Heart left ventricle (tissue), 13 donors: ENCODE measurements at regions not wholly inside any gene's neighbourhood (a gene's known extent, or its start where the extent isn't known, plus 50 kb on each side); places are given as distances from the start of the nearest gene placed in this dataset.

Experiments
- POLR2A ChIP-seq, 2 donors: fragments of 450-650 bp; IDR thresholded peaks; one replicate each; pipeline ENCODE4 v1.6.1; 2017; ENCODE audit warnings: antibody characterized with exemption in 2 of 2, mild to moderate bottlenecking in 2 of 2, moderate library complexity in 2 of 2
- TF ChIP-seq, protein P1 (sequence below), 12 donors: fragments of 200-600 bp; sonication (generic) in 4 of 12; IDR thresholded peaks; one replicate each; pipeline versions ENCODE4 v1.5.0 to v1.8.0; 2018 to 2022; ENCODE audit warnings: antibody characterized with exemption in 12 of 12, mild to moderate bottlenecking in 5 of 12
- donor health status: ischemic (EF 13 %, LVEDD 7.1; RV severe dilation, severe dysfunction).
- donor health status: DM: no; HTN: yes; CAD: no.
- donor health status: DM: no; HTN: no; CAD: no.
- donor health status: ischemic (EF 25% LVEDD 6.9; RV normal size, moderate dysfunction).
- donor health status: ischemic (EF 25% LVEDD 5.7; RV mildly dilated, moderate dysfunction).
- donor health status: ischemic (EF 35%, LVEDD 5.7; RV mildly dilated, moderate dysfunction).
- donor health status: nonischemic (EF 11% LVEDD 7.7; RV severe dilation, severe dysfunction).
- donor health status: DM: yes; HTN: yes; CAD: no.
- donor health status: PGD.
- donor health status: ischemic (EF 29% LVEDD 5.4; RV normal size, mild dysfunction).
- donor health status: nonischemic (EF 23%, LVEDD 6.1; RV moderate dilation, normal function).

DNA sequence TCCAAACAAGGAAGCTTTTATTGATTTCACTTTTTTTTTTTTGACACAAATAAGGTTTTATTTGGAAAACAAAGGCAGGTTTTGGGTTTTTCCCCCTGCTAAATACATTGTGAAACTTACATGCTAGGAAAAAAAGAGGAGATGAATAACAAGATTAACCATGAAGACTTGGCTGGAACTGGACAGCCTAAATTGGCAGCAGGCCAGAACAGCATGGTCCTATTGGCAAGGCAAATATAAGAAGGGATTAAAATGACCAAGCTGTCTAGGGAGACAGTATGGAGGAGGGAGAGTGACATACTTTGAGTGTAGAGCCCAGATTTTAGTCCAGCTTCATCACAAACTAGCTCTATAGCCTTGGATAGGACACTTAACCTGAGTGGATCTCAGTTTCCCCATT, 63.9 kb upstream of the BBX start:
- no peak for TF ChIP-seq POLR2A (IDR thresholded peaks at IDR 0.05)
- TF ChIP-seq, protein P1, sequence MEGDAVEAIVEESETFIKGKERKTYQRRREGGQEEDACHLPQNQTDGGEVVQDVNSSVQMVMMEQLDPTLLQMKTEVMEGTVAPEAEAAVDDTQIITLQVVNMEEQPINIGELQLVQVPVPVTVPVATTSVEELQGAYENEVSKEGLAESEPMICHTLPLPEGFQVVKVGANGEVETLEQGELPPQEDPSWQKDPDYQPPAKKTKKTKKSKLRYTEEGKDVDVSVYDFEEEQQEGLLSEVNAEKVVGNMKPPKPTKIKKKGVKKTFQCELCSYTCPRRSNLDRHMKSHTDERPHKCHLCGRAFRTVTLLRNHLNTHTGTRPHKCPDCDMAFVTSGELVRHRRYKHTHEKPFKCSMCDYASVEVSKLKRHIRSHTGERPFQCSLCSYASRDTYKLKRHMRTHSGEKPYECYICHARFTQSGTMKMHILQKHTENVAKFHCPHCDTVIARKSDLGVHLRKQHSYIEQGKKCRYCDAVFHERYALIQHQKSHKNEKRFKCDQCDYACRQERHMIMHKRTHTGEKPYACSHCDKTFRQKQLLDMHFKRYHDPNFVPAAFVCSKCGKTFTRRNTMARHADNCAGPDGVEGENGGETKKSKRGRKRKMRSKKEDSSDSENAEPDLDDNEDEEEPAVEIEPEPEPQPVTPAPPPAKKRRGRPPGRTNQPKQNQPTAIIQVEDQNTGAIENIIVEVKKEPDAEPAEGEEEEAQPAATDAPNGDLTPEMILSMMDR (IDR thresholded peaks at IDR 0.05) = no peak
